HG03575 (cell line): ENCODE measurements at regions not wholly inside any gene's neighbourhood (a gene's known extent, or its start where the extent isn't known, plus 50 kb on each side); places are given as distances from the start of the nearest gene placed in this dataset.
"Not testable (repeated sequence)": the region's sequence is repeated elsewhere in the genome, so short reads cannot be mapped to it uniquely, and the experiment has no call there.

Experiments used
- ATAC-seq: cut with Tn5 transposase; IDR thresholded peaks from one replicate; pipeline ENCODE4 v1.9.1; 2021; ENCODE audit not compliant: unreplicated experiment, insufficient number of reproducible peaks, low FRiP score; ENCODE audit errors: extremely low read depth

GRCh38 chr12:83954071-83954789, 958.4 kb downstream of the SLC6A15 start:
- ATAC-seq: no peak

- ATAC-seq: no peak
These were observed 966.7 kb downstream of the SLC6A15 start for GRCh38 chr12:83945871-83946270.

- ATAC-seq: no peak
These were observed 972.9 kb downstream of the SLC6A15 start for GRCh38 chr12:83939718-83940117.

GRCh38 chr12:83933615-83934014, 979.0 kb downstream of the SLC6A15 start:
- no peak for ATAC-seq

GRCh38 chr12:83932011-83932410, 980.6 kb downstream of the SLC6A15 start:
- ATAC-seq: no peak

GRCh38 chr12:83931451-83931850, 981.1 kb downstream of the SLC6A15 start:
- no peak for ATAC-seq

- not testable (repeated sequence) for ATAC-seq
These were observed 982.8 kb downstream of the SLC6A15 start for GRCh38 chr12:83929792-83930191.

GRCh38 chr12:83920821-83921547, 991.6 kb downstream of the SLC6A15 start:
- no peak for ATAC-seq

GRCh38 chr12:83919081-83919480, 993.5 kb downstream of the SLC6A15 start:
- ATAC-seq: no peak

- ATAC-seq: no peak
These were observed 1008.4 kb downstream of the SLC6A15 start for GRCh38 chr12:83904175-83904574.

- ATAC-seq: no peak
These were observed 1016.2 kb downstream of the SLC6A15 start for GRCh38 chr12:83896416-83896815.

GRCh38 chr12:83893101-83893500, 1019.5 kb downstream of the SLC6A15 start:
- no peak for ATAC-seq

GRCh38 chr12:83889745-83890144, 1022.9 kb downstream of the SLC6A15 start:
- no peak for ATAC-seq

- ATAC-seq: no peak
These were observed 1026.1 kb downstream of the SLC6A15 start for GRCh38 chr12:83886479-83886878.

- not testable (repeated sequence) for ATAC-seq
These were observed 1041.5 kb downstream of the SLC6A15 start for GRCh38 chr12:83870921-83871599.

GRCh38 chr12:83866477-83866876, 1046.1 kb downstream of the SLC6A15 start:
- no peak for ATAC-seq

GRCh38 chr12:83865431-83865830, 1047.2 kb downstream of the SLC6A15 start:
- ATAC-seq: no peak

GRCh38 chr12:83864054-83864453, 1048.5 kb downstream of the SLC6A15 start:
- no peak for ATAC-seq

GRCh38 chr12:83859021-83859420, 1053.6 kb downstream of the SLC6A15 start:
- no peak for ATAC-seq

GRCh38 chr12:83856803-83857202, 1055.8 kb downstream of the SLC6A15 start:
- ATAC-seq: no peak
